Adrenal gland (tissue), 9 donors: ENCODE measurements at regions not wholly inside any gene's neighbourhood (a gene's known extent, or its start where the extent isn't known, plus 50 kb on each side); places are given as distances from the start of the nearest gene placed in this dataset.

Experiments
- DNase-seq, 7 donors: peaks; one replicate each; pipeline ENCODE4 v3.0.0-alpha.2; 2019 to 2020
- H3K27ac ChIP-seq, 5 donors: fragments of 200-600 bp; sonication (generic) in 4 of 5; 1 replicate in 3 of 5; 2 replicates in 2 of 5; pipeline versions ENCODE4 v1.5.1 to v1.8.0; 2016 to 2020; ENCODE audit warnings: mild to moderate bottlenecking in 1 of 5
- H3K27me3 ChIP-seq: fragments of 200-600 bp; 2 replicates; pipeline ENCODE4 v1.8.0; 2021
- H3K36me3 ChIP-seq, 2 donors: fragments of 200-600 bp; replicated peaks in 1 of 2; 1 replicate in 1 of 2; 2 replicates in 1 of 2; pipeline versions ENCODE4 v1.5.1 to v1.8.0; 2018 to 2022
- H3K4me1 ChIP-seq, 2 donors: fragments of 200-600 bp; replicated peaks in 1 of 2; 1 replicate in 1 of 2; 2 replicates in 1 of 2; pipeline versions ENCODE4 v1.5.1 to v1.8.0; 2018 to 2021
- H3K4me3 ChIP-seq, 4 donors: fragments of 200-600 bp; sonication (generic) in 3 of 4; one replicate each; pipeline ENCODE4 v1.5.1; 2016 to 2018
- H3K9me3 ChIP-seq, 3 donors: fragments of 200-600 bp; sonication (generic) in 1 of 3; replicated peaks in 1 of 3; 1 replicate in 2 of 3; 2 replicates in 1 of 3; pipeline versions ENCODE4 v1.5.1 to v1.8.0; 2016 to 2021
- POLR2A ChIP-seq, 2 donors: fragments of 450-650 bp; IDR thresholded peaks; one replicate each; pipeline ENCODE4 v1.6.1; 2017; ENCODE audit warnings: antibody characterized with exemption in 2 of 2, mild to moderate bottlenecking in 2 of 2, moderate library complexity in 1 of 2
- WGBS, 4 donors: extraction: QIAGEN DNeasy Blood & Tissue Kit in 2 of 4; methylation state at CpG; one replicate each; pipeline versions ENCODE4 v1.1.5 to v1.1.7; 2013 to 2017; 5-methylcytosine and 5-hydroxymethylcytosine counted together
- intact Hi-C, 2 donors: fragments of 100-400 bp; cut with DNase I; formaldehyde crosslinking; loops; one replicate each; pipeline versions ENCODE4 v1.14.1 to v1.15.0; 2022 to 2023
- TF ChIP-seq, protein P1 (sequence below), 6 experiments: fragments of 450-650 bp in 4 of 6; fragments of 200-600 bp in 2 of 6; sonication (generic) in 1 of 6; IDR thresholded peaks; 1 replicate in 5 of 6; 2 replicates in 1 of 6; pipeline versions ENCODE4 v1.5.1 to v1.8.0; 2016 to 2021; ENCODE audit warnings: antibody characterized with exemption in 6 of 6, mild to moderate bottlenecking in 2 of 6, moderate library complexity in 1 of 6
- donor health status: healthy with polysubstance abuse.
- donor health status: Bipolar disorder and iron deficiency.
- donor health status: DM: yes; HTN: yes; CAD: no.
- donor health status: DM: no; HTN: no; CAD: no.
- donor health status: DM: no; HTN: no; CAD: no.

DNA sequence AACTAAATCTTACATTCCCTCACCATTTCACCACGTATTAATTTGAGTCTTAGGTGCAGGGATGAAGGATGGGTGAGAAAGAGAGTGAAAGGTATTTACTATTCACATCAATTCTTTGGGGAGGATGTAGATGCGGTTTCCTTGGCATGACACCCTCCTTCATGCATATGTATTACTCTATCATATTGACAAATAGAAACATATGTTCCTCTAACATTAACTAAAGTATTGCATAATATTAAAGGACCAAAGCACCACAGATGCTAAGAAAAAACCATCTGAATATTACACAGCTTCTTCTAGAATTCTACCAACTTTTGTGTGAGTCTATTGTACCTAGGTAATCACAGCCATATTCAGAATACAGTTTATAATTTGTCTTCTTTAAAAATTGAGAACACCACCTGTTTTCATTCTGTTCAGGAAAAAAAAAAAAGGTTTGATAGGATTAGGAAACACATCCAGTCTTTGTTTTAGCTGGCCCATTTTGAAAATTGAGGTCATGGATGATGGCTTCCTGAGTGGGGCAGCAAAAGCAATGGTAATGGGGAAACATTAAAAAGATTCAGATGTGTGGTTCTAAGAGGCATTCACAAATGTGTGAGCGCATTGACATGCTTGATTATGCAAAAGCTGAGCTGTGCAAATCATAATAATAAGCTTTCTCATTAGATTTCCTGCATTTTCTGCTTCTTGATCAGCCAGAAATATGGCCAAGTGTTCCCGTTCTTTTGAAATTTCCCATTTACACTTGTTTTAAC is 1011.5 kb upstream of the NUDT12 start:
- Histone ChIP-seq H3K9me3 (no peaks in the 10 kb centered on the region), H3K4me3 (no peak overlapping the region), H3K27me3 (no peaks in the 10 kb centered on the region), H3K27ac (no peak overlapping the region), H3K36me3 (no peaks in the 10 kb centered on the region), H3K4me1 (no peaks in the 10 kb centered on the region)
- DNase-seq = no peak
- intact Hi-C loops = no loop called here
- TF ChIP-seq, protein P1, sequence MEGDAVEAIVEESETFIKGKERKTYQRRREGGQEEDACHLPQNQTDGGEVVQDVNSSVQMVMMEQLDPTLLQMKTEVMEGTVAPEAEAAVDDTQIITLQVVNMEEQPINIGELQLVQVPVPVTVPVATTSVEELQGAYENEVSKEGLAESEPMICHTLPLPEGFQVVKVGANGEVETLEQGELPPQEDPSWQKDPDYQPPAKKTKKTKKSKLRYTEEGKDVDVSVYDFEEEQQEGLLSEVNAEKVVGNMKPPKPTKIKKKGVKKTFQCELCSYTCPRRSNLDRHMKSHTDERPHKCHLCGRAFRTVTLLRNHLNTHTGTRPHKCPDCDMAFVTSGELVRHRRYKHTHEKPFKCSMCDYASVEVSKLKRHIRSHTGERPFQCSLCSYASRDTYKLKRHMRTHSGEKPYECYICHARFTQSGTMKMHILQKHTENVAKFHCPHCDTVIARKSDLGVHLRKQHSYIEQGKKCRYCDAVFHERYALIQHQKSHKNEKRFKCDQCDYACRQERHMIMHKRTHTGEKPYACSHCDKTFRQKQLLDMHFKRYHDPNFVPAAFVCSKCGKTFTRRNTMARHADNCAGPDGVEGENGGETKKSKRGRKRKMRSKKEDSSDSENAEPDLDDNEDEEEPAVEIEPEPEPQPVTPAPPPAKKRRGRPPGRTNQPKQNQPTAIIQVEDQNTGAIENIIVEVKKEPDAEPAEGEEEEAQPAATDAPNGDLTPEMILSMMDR (IDR thresholded peaks at IDR 0.05) = no peak
- no peak for TF ChIP-seq POLR2A (IDR thresholded peaks at IDR 0.05)
- 80 to 87% (median 84%) methylated on average over 4 of the region's 4 CpGs for WGBS, 4 donors

DNA sequence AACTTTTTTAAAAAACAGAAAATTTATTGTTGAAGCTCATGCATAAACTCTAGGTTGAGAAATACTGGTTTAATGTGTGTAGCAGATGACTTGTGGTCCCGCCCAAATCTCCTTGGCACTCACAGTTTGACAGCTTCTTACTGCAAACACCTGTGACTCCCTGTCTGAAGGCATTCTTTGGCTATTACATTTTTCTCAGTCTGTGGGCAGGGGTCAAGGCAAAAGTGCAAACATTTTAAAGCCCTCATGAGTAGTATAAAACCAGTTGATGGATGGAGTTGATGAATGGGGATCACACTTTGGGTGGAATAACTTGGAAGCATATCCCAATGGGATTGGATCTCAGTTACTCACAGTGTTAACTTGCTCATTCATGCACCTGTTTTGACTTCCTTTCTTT is 1007.0 kb upstream of the NUDT12 start:
- Histone ChIP-seq H3K4me1 (no peaks in the 10 kb centered on the region), H3K9me3 (no peaks in the 10 kb centered on the region), H3K36me3 (no peaks in the 10 kb centered on the region), H3K27me3 (no peaks in the 10 kb centered on the region), H3K4me3 (no peak overlapping the region), H3K27ac (no peak overlapping the region)
- no peak for DNase-seq
- 86 to 100% (median 91%) methylated on average over 1 of the region's 1 CpG for WGBS, 4 donors
- intact Hi-C loops = no loop called here
- no peak for TF ChIP-seq POLR2A (IDR thresholded peaks at IDR 0.05)
- TF ChIP-seq, protein P1 (IDR thresholded peaks at IDR 0.05) = no peak

DNA sequence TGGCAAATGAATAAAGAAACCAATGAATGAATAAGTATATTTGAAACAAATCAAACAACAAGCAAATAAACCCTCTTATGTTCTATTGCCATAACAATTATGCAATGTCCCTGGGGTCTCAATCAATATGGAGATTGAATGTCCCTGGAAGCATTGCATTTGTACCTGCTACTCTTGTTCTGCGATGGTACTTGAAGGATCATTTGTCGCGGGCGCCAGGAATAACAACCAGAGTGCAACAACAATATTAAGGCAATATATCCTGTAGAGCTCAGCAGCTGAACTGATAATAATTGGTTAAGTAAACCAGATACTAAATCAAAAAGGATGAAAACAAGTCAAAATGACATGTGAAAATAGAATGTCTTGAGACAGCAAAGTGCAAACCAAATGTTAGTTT is 1001.9 kb upstream of the NUDT12 start:
- no peak for DNase-seq
- TF ChIP-seq POLR2A (IDR thresholded peaks at IDR 0.05) = no peak
- TF ChIP-seq, protein P1 (IDR thresholded peaks at IDR 0.05) = no peak
- Histone ChIP-seq H3K4me1 (no peaks in the 10 kb centered on the region), H3K36me3 (no peaks in the 10 kb centered on the region), H3K9me3 (no peaks in the 10 kb centered on the region), H3K27ac (no peak overlapping the region), H3K4me3 (no peak overlapping the region), H3K27me3 (no peaks in the 10 kb centered on the region)
- 69 to 86% (median 82%) methylated on average over 4 of the region's 4 CpGs for WGBS, 4 donors
- intact Hi-C loops = no loop called here

DNA sequence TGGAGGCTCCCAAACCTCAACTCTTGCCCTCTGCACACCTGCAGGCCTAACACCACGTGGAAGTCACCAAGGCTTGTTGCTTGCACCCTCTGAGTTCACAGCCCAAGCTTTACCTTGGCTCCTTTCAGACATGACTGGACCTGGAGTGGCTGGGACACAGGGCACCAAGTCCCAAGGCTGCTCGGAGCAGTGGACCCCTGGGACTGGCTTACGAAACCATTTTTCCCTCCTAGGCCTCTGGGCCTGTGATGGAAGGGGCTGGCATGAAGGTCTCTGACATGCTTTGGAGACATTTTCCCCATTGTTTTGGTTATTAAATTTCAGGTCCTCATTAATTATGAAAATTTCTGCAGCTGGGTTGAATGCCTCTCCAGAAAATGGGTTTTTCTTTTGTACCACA is 994.4 kb upstream of the NUDT12 start:
- Histone ChIP-seq H3K27ac (no peak overlapping the region), H3K4me1 (no peaks in the 10 kb centered on the region), H3K4me3 (no peak overlapping the region), H3K27me3 (no peaks in the 10 kb centered on the region), H3K36me3 (no peaks in the 10 kb centered on the region), H3K9me3 (no peaks in the 10 kb centered on the region)
- TF ChIP-seq, protein P1 (IDR thresholded peaks at IDR 0.05) = no peak
- TF ChIP-seq POLR2A (IDR thresholded peaks at IDR 0.05) = no peak
- 71 to 85% (median 78%) methylated on average over 3 of the region's 3 CpGs for WGBS, 4 donors
- DNase-seq = no peak
- intact Hi-C loops = no loop called here
